ENCODE measurements at regions not wholly inside any gene's neighbourhood (a gene's known extent, or its start where the extent isn't known, plus 50 kb on each side); places are given as distances from the start of the nearest gene placed in this dataset.

DNA sequence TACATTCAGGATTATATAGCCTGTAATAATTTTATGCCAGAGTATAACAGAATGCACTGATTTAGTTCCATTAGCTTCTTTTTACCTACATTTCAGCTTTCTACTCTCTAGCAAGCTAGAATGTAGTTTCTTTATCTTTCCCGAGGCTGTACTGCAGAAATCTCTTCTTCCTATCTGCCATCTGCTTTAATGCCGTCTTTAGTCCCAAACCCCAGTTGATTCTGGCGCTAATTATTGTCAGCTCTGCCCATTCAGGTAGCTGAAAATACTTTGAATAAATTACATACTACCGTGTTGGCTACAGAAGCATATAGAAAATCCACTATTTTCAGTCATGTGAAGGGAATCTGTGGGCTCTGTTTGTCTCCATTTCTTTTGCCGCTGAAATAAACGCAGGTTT lies 706.7 kb downstream of the NTRK3 start:
- TF ChIP-seq FOXK2 (IDR thresholded peaks at IDR 0.05) (no peak), BHLHE40 (IDR thresholded peaks at IDR 0.05; ENCODE audit: borderline replicate concordance) (no peak), CTBP1 (IDR thresholded peaks at IDR 0.05; ENCODE audit: borderline replicate concordance) (no peak), NFRKB (IDR thresholded peaks at IDR 0.05) (no peak), HDGF (IDR thresholded peaks at IDR 0.05; ENCODE audit: borderline replicate concordance) (no peak), SP1 (IDR thresholded peaks at IDR 0.05) (no peak), FOXM1 (IDR thresholded peaks at IDR 0.05; ENCODE audit: borderline replicate concordance) (no peak), ZNF384 (IDR thresholded peaks at IDR 0.05) (no peak), ELF4 (IDR thresholded peaks at IDR 0.05) (no peak), ARNT (IDR thresholded peaks at IDR 0.05) (no peak), L3MBTL2 (conservative IDR thresholded peaks at IDR 0.05) (no peak)
